Thyroid gland (tissue), 4 donors: ENCODE measurements at regions not wholly inside any gene's neighbourhood (a gene's known extent, or its start where the extent isn't known, plus 50 kb on each side); places are given as distances from the start of the nearest gene placed in this dataset.

ENCODE experiments used
- DNase-seq, 2 donors: peaks; one replicate each; pipeline ENCODE4 v3.0.0-alpha.2; 2019
- H3K27ac ChIP-seq, 3 donors: fragments of 200-600 bp; sonication (generic); 1 replicate in 2 of 3; 2 replicates in 1 of 3; pipeline ENCODE4 v1.5.1; 2016 to 2019; ENCODE audit warnings: mild to moderate bottlenecking in 1 of 3, moderate library complexity in 1 of 3
- H3K27me3 ChIP-seq: fragments of 200-600 bp; sonication (generic); one replicate; pipeline ENCODE4 v1.5.1; 2019
- H3K36me3 ChIP-seq, 2 donors: fragments of 200-600 bp; sonication (generic); one replicate each; pipeline ENCODE4 v1.5.1; 2016 to 2019
- H3K4me1 ChIP-seq, 2 donors: fragments of 200-600 bp; sonication (generic); one replicate each; pipeline ENCODE4 v1.5.1; 2017 to 2019
- H3K4me3 ChIP-seq, 3 donors: fragments of 200-600 bp; sonication (generic); replicated peaks in 1 of 3; 1 replicate in 2 of 3; 2 replicates in 1 of 3; pipeline ENCODE4 v1.5.1; 2016; ENCODE audit warnings: mild to moderate bottlenecking in 1 of 3
- H3K9me3 ChIP-seq: fragments of 200-600 bp; sonication (generic); one replicate; pipeline ENCODE4 v1.5.1; 2017
- POLR2A ChIP-seq, 2 donors: fragments of 450-650 bp; IDR thresholded peaks; one replicate each; pipeline ENCODE4 v1.6.1; 2017; ENCODE audit warnings: antibody characterized with exemption in 2 of 2, mild to moderate bottlenecking in 2 of 2, moderate library complexity in 1 of 2
- WGBS, 2 donors: methylation state at CpG; one replicate each; pipeline ENCODE4 v1.1.5; 2017; 5-methylcytosine and 5-hydroxymethylcytosine counted together
- intact Hi-C: fragments of 100-400 bp; cut with DNase I; formaldehyde crosslinking; loops from one replicate; pipeline ENCODE4 v1.15.1; 2023
- TF ChIP-seq, protein P1 (sequence below), 6 experiments: fragments of 200-600 bp in 3 of 6; fragments of 450-650 bp in 3 of 6; sonication (generic) in 3 of 6; IDR thresholded peaks; one replicate each; pipeline ENCODE4 v1.5.1; 2016 to 2019; ENCODE audit warnings: antibody characterized with exemption in 6 of 6, mild to moderate bottlenecking in 2 of 6, inconsistent platforms in 1 of 6, moderate library complexity in 1 of 6

DNA sequence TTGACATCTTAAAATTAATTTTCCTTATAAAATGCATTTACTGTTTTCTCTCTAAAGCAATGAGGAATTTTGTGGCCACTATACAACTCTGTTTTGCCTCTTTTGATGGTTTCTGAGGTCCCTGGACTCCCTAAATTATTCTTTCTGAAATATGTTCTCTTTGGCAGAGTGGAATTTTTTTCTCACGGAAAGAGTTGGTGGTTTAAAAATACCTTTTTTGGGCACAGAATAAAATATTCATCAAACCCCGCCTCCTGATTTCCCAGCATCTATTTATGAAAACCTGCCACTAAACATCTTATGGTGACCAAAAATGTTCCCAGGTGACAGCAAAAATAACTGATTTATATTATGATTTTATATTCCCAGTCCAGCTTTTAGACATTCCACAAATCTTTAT is 165.3 kb upstream of the SYT6 start:
- no peak overlapping the region for H3K4me3 ChIP-seq
- H3K4me1 ChIP-seq, result no peaks in the 10 kb centered on the region
- 78 to 81% methylated on average over 2 of the region's 2 CpGs for WGBS, 2 donors
- DNase-seq, result no peak
- TF ChIP-seq POLR2A (IDR thresholded peaks at IDR 0.05), result no peak
- TF ChIP-seq, protein P1, sequence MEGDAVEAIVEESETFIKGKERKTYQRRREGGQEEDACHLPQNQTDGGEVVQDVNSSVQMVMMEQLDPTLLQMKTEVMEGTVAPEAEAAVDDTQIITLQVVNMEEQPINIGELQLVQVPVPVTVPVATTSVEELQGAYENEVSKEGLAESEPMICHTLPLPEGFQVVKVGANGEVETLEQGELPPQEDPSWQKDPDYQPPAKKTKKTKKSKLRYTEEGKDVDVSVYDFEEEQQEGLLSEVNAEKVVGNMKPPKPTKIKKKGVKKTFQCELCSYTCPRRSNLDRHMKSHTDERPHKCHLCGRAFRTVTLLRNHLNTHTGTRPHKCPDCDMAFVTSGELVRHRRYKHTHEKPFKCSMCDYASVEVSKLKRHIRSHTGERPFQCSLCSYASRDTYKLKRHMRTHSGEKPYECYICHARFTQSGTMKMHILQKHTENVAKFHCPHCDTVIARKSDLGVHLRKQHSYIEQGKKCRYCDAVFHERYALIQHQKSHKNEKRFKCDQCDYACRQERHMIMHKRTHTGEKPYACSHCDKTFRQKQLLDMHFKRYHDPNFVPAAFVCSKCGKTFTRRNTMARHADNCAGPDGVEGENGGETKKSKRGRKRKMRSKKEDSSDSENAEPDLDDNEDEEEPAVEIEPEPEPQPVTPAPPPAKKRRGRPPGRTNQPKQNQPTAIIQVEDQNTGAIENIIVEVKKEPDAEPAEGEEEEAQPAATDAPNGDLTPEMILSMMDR (IDR thresholded peaks at IDR 0.05), result no peak
- no peaks in the 10 kb centered on the region for H3K9me3 ChIP-seq
- no peak overlapping the region for H3K27ac ChIP-seq
- H3K27me3 ChIP-seq, result no peaks in the 10 kb centered on the region
- no peaks in the 10 kb centered on the region for H3K36me3 ChIP-seq
- intact Hi-C loops, result no loop called here

GRCh38 chr1:114316204-114316603 is 162.5 kb upstream of the SYT6 start:
- Histone ChIP-seq H3K4me3 (no peak overlapping the region), H3K4me1 (no peaks in the 10 kb centered on the region), H3K36me3 (no peaks in the 10 kb centered on the region), H3K27me3 (no peaks in the 10 kb centered on the region), H3K27ac (no peak overlapping the region), H3K9me3 (no peaks in the 10 kb centered on the region)
- TF ChIP-seq, protein P1 (IDR thresholded peaks at IDR 0.05), result no peak
- no peak for TF ChIP-seq POLR2A (IDR thresholded peaks at IDR 0.05)
- 85 to 87% methylated on average over 3 of the region's 3 CpGs for WGBS, 2 donors
- no peak for DNase-seq
- intact Hi-C loops, result no loop called here

- H3K27ac ChIP-seq, result no peak overlapping the region
- no peak for TF ChIP-seq POLR2A (IDR thresholded peaks at IDR 0.05)
- TF ChIP-seq, protein P1 (IDR thresholded peaks at IDR 0.05), result no peak
- intact Hi-C loops, result no loop called here
- no peaks in the 10 kb centered on the region for H3K9me3 ChIP-seq
- no peaks in the 10 kb centered on the region for H3K4me1 ChIP-seq
- H3K4me3 ChIP-seq, result no peak overlapping the region
- no peaks in the 10 kb centered on the region for H3K36me3 ChIP-seq
- H3K27me3 ChIP-seq, result no peaks in the 10 kb centered on the region
- no peak for DNase-seq
These were observed 162.0 kb upstream of the SYT6 start for GRCh38 chr1:114315631-114316030.

- H3K9me3 ChIP-seq, result no peaks in the 10 kb centered on the region
- intact Hi-C loops, result no loop called here
- H3K36me3 ChIP-seq, result no peaks in the 10 kb centered on the region
- no peaks in the 10 kb centered on the region for H3K4me1 ChIP-seq
- 79 to 91% methylated on average over 3 of the region's 3 CpGs for WGBS, 2 donors
- no peak overlapping the region for H3K4me3 ChIP-seq
- H3K27ac ChIP-seq, result no peak overlapping the region
- TF ChIP-seq, protein P1 (IDR thresholded peaks at IDR 0.05), result no peak
- no peak for TF ChIP-seq POLR2A (IDR thresholded peaks at IDR 0.05)
- H3K27me3 ChIP-seq, result no peaks in the 10 kb centered on the region
- no peak for DNase-seq
These were observed 160.9 kb upstream of the SYT6 start for GRCh38 chr1:114314576-114314975.

GRCh38 chr1:114314098-114314497 is 160.4 kb upstream of the SYT6 start:
- TF ChIP-seq, protein P1 (IDR thresholded peaks at IDR 0.05), result no peak
- TF ChIP-seq POLR2A (IDR thresholded peaks at IDR 0.05), result no peak
- intact Hi-C loops, result no loop called here
- Histone ChIP-seq H3K4me1 (no peaks in the 10 kb centered on the region), H3K36me3 (no peaks in the 10 kb centered on the region), H3K27ac (no peak overlapping the region), H3K9me3 (no peaks in the 10 kb centered on the region), H3K4me3 (no peak overlapping the region), H3K27me3 (no peaks in the 10 kb centered on the region)
- 86 to 91% methylated on average over 1 of the region's 1 CpG for WGBS, 2 donors
- DNase-seq, result no peak
